8988T (cell line): ENCODE measurements at regions not wholly inside any gene's neighbourhood (a gene's known extent, or its start where the extent isn't known, plus 50 kb on each side); places are given as distances from the start of the nearest gene placed in this dataset.
"Not testable (repeated sequence)": the region's sequence is repeated elsewhere in the genome, so short reads cannot be mapped to it uniquely, and the experiment has no call there.

Source experiments
- DNase-seq: peaks from one replicate; pipeline ENCODE4 v3.0.0; 2011

GRCh38 chr15:46892621-46893160 is 824.6 kb upstream of the SEMA6D start:
- DNase-seq: no peak

GRCh38 chr15:46894644-46895043 is 822.7 kb upstream of the SEMA6D start:
- no peak for DNase-seq

GRCh38 chr15:46897266-46897665 is 820.0 kb upstream of the SEMA6D start:
- no peak for DNase-seq

DNA sequence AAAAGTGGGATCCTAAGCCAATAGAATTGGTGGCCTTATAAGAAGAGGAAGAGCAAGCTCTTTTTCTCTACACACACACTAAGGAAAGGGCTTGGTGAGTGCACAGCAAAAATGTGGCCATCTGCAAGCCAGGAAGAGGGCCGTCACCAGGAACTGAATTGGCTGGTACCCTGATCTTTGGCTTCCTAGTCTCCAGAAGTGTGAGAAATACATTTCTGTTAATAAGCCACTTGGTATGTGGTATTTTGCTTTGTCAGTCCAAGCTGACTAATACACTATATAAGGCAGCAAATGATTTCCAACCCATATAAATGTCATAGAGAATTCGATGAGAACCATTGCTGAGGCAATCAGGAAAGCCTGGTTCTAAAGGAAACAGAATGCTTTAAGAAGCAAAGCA is 816.3 kb upstream of the SEMA6D start:
- no peak for DNase-seq

- DNase-seq: no peak
Observed at GRCh38 chr15:46917721-46918252, 799.5 kb upstream of the SEMA6D start.

DNA sequence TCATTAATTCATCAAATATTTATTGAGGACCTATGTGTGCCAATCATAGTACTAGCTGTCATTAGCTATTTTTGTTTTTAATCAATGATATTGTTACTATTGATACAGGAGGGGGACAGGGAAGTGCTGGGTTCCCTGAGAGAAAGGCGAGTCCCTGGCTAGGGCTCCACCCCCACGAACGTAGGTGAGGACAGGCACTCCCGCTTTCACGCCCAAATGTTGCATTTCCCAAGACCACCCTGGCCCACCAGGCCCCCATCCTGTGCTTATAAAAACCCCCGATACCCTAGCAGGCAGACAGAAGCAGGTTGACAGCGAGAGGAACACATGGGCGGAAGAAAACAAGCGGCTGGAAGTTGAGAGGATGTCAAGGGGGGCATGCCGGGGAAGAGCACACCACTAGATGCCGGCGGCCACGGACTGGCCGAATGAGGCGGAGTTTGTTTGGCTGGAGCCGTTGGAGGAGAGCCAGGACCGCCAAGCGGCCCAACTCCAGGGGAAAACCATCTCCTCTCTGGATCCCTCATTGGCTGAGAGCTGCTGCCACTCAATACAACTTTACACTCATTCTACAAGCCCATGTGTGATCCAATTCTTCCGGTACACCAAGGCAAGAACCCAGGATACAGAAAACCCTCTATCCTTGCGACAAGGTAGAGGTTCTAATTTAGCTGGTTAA is 798.7 kb upstream of the SEMA6D start:
- no peak for DNase-seq

GRCh38 chr15:46921891-46922290 is 795.4 kb upstream of the SEMA6D start:
- no peak for DNase-seq

- no peak for DNase-seq
Observed at GRCh38 chr15:46930426-46930825, 786.9 kb upstream of the SEMA6D start.

DNA sequence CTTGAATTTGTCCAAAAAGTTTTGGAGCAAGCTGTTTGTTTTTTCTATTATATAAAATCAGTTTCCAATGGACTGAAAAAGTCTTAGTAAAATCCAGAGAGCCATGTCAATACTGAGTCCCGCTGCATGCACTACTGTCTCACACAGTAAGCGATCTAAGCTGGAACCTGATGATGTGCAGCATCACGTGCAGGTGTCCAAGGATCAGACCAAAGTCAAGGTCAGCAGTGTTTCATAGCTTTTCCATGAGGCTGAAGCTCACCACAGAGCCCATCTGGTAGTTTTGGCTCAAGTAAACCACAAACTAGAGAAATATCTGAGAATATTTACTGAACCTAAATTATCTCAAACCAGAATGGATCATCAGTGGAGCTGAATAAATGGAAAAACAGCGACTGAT is 784.0 kb upstream of the SEMA6D start:
- DNase-seq: no peak

DNA sequence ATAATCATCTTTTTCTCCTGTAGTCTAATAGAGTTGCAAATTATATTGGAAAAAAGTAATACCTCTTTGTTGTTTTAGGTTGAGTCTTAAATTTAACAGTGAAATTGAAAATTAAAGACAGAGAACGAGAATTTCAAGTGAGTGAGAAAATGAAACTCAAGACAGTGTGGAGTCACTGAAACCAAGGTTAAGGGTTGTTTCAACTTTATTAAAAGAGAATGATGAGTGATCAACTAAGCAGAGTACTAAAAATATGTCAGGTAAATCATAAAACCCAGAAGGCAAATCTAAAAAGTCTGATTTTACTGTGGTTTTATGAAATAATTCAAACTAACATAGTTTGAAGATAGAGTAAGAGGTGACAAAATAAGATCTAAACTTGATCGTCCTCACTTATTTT is 782.5 kb upstream of the SEMA6D start:
- DNase-seq: no peak

GRCh38 chr15:46938169-46938568 is 779.1 kb upstream of the SEMA6D start:
- no peak for DNase-seq

- DNase-seq: no peak
Observed at GRCh38 chr15:46941241-46941640, 776.1 kb upstream of the SEMA6D start.

GRCh38 chr15:46946953-46947352 is 770.4 kb upstream of the SEMA6D start:
- no peak for DNase-seq

DNA sequence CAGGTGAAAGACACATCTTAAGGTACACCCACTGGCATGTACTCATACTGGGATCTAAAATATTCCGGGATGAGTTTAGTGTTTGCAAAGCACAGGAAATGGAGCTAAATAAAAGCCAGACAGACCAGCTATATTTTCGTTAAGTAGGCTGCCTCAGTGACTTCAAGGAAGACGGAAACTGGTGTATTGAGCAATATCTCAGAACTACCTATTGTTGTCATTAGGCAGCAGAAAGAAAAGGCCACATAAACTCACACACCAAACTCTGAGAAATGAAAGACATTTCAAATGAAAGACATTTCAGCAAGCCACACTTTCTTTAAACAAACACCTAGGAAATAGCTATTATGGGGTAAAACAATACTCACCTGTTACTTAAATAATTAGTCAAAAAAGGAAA is 761.7 kb upstream of the SEMA6D start:
- DNase-seq: no peak

- DNase-seq: no peak
Observed at GRCh38 chr15:46956456-46956855, 760.8 kb upstream of the SEMA6D start.

- no peak for DNase-seq
Observed at GRCh38 chr15:46956881-46957280, 760.4 kb upstream of the SEMA6D start.

GRCh38 chr15:46960581-46960980 is 756.7 kb upstream of the SEMA6D start:
- DNase-seq: no peak

GRCh38 chr15:46961795-46962194 is 755.5 kb upstream of the SEMA6D start:
- no peak for DNase-seq

GRCh38 chr15:46988055-46988454 is 729.2 kb upstream of the SEMA6D start:
- DNase-seq: not testable (repeated sequence)

- DNase-seq: no peak
Observed at GRCh38 chr15:46996359-46996758, 720.9 kb upstream of the SEMA6D start.

DNA sequence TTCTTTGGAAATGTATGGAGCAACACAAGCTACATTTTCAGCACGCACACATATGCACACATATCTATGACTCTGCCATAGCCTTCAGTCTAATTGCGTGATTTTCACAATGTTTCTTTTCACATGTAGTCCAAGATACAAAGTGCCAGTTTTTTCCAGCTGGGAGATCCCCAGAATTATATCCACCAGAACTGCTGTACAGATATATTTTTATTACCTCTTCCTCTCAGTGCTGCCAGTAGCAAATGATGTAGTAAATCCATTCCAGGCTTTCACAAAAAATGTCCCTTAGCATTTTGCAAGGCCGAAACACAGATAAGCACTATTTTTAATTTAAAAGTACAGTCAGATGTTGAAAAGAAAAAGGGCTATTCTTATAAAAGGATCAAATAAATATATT is 719.8 kb upstream of the SEMA6D start:
- DNase-seq: no peak

- no peak for DNase-seq
Observed at GRCh38 chr15:47003568-47003967, 713.7 kb upstream of the SEMA6D start.

- no peak for DNase-seq
Observed at GRCh38 chr15:47013446-47013845, 703.9 kb upstream of the SEMA6D start.

- DNase-seq: no peak
Observed at GRCh38 chr15:47027322-47027946, 689.9 kb upstream of the SEMA6D start.
